ENCODE measurements at regions not wholly inside any gene's neighbourhood (a gene's known extent, or its start where the extent isn't known, plus 50 kb on each side); places are given as distances from the start of the nearest gene placed in this dataset.
A peak's percentile ranks its signal among the peaks of the same experiment; 100 is the strongest.

- no peak for DNase-seq
- Histone ChIP-seq H3K4me3 (ENCODE audit: insufficient read depth, low read depth, low read length) (no peak overlapping the region), H3K36me3 (replicated peaks; ENCODE audit: control insufficient read depth, insufficient read depth, low read length) (no peaks in the 10 kb centered on the region), H3K27me3 (ENCODE audit: control insufficient read depth, insufficient read depth, low read length) (no peaks in the 10 kb centered on the region)
Observed at GRCh38 chr1:212536586-212536985, 72.0 kb upstream of the ATF3 start.

- no peak for DNase-seq
- Histone ChIP-seq H3K36me3 (replicated peaks; ENCODE audit: control insufficient read depth, insufficient read depth, low read length) (no peaks in the 10 kb centered on the region), H3K27me3 (ENCODE audit: control insufficient read depth, insufficient read depth, low read length) (no peaks in the 10 kb centered on the region), H3K4me3 (ENCODE audit: insufficient read depth, low read depth, low read length) (no peak overlapping the region)
Observed at GRCh38 chr1:212537610-212538009, 71.0 kb upstream of the ATF3 start.

GRCh38 chr1:212539737-212540430 lies 68.7 kb upstream of the ATF3 start:
- no peaks in the 10 kb centered on the region for H3K27me3 ChIP-seq (ENCODE audit: control insufficient read depth, insufficient read depth, low read length)
- H3K4me3 ChIP-seq (ENCODE audit: insufficient read depth, low read depth, low read length) = no peak overlapping the region
- no peaks in the 10 kb centered on the region for H3K36me3 ChIP-seq (replicated peaks; ENCODE audit: control insufficient read depth, insufficient read depth, low read length)
- DNase-seq = no peak

- Histone ChIP-seq H3K36me3 (replicated peaks; ENCODE audit: control insufficient read depth, insufficient read depth, low read length) (no peaks in the 10 kb centered on the region), H3K4me3 (ENCODE audit: insufficient read depth, low read depth, low read length) (no peak overlapping the region), H3K27me3 (ENCODE audit: control insufficient read depth, insufficient read depth, low read length) (no peaks in the 10 kb centered on the region)
- no peak for DNase-seq
Observed at GRCh38 chr1:212542761-212543187, 65.8 kb upstream of the ATF3 start.

- Histone ChIP-seq H3K36me3 (replicated peaks; ENCODE audit: control insufficient read depth, insufficient read depth, low read length) (no peaks in the 10 kb centered on the region), H3K4me3 (ENCODE audit: insufficient read depth, low read depth, low read length) (no peak overlapping the region), H3K27me3 (ENCODE audit: control insufficient read depth, insufficient read depth, low read length) (no peaks in the 10 kb centered on the region)
- no peak for DNase-seq
Observed at GRCh38 chr1:212544110-212544509, 64.5 kb upstream of the ATF3 start.

- no peak overlapping the region for H3K4me3 ChIP-seq (ENCODE audit: insufficient read depth, low read depth, low read length)
- H3K27me3 ChIP-seq (ENCODE audit: control insufficient read depth, insufficient read depth, low read length) = no peaks in the 10 kb centered on the region
- DNase-seq = no peak
- no peaks in the 10 kb centered on the region for H3K36me3 ChIP-seq (replicated peaks; ENCODE audit: control insufficient read depth, insufficient read depth, low read length)
Observed at GRCh38 chr1:212545941-212546635, 62.5 kb upstream of the ATF3 start.

GRCh38 chr1:212549503-212550017 lies 59.0 kb upstream of the ATF3 start:
- Histone ChIP-seq H3K4me3 (ENCODE audit: insufficient read depth, low read depth, low read length) (no peak overlapping the region), H3K36me3 (replicated peaks; ENCODE audit: control insufficient read depth, insufficient read depth, low read length) (no peaks in the 10 kb centered on the region), H3K27me3 (ENCODE audit: control insufficient read depth, insufficient read depth, low read length) (no peaks in the 10 kb centered on the region)
- no peak for DNase-seq

- H3K27me3 ChIP-seq (ENCODE audit: control insufficient read depth, insufficient read depth, low read length) = no peaks in the 10 kb centered on the region
- no peak for DNase-seq
- no peaks in the 10 kb centered on the region for H3K36me3 ChIP-seq (replicated peaks; ENCODE audit: control insufficient read depth, insufficient read depth, low read length)
- H3K4me3 ChIP-seq (ENCODE audit: insufficient read depth, low read depth, low read length) = no peak overlapping the region
Observed at GRCh38 chr1:212551929-212552328, 56.6 kb upstream of the ATF3 start.

- no peak for DNase-seq
- Histone ChIP-seq H3K36me3 (replicated peaks; ENCODE audit: control insufficient read depth, insufficient read depth, low read length) (no peaks in the 10 kb centered on the region), H3K4me3 (ENCODE audit: insufficient read depth, low read depth, low read length) (no peak overlapping the region), H3K27me3 (ENCODE audit: control insufficient read depth, insufficient read depth, low read length) (no peaks in the 10 kb centered on the region)
Observed at GRCh38 chr1:212553676-212554075, 54.9 kb upstream of the ATF3 start.

- DNase-seq = no peak
- no peaks in the 10 kb centered on the region for H3K27me3 ChIP-seq (ENCODE audit: control insufficient read depth, insufficient read depth, low read length)
- H3K36me3 ChIP-seq (replicated peaks; ENCODE audit: control insufficient read depth, insufficient read depth, low read length) = no peaks in the 10 kb centered on the region
- no peak overlapping the region for H3K4me3 ChIP-seq (ENCODE audit: insufficient read depth, low read depth, low read length)
Observed at GRCh38 chr1:212554401-212554800, 54.2 kb upstream of the ATF3 start.

- Histone ChIP-seq H3K27me3 (ENCODE audit: control insufficient read depth, insufficient read depth, low read length) (no peaks in the 10 kb centered on the region), H3K36me3 (replicated peaks; ENCODE audit: control insufficient read depth, insufficient read depth, low read length) (no peaks in the 10 kb centered on the region)
Observed at GRCh38 chr1:212555426-212555825, 53.1 kb upstream of the ATF3 start.

GRCh38 chr1:212556822-212557549 lies 51.6 kb upstream of the ATF3 start:
- no peak for DNase-seq
- Histone ChIP-seq H3K27me3 (ENCODE audit: control insufficient read depth, insufficient read depth, low read length) (no peaks in the 10 kb centered on the region), H3K36me3 (replicated peaks; ENCODE audit: control insufficient read depth, insufficient read depth, low read length) (no peaks in the 10 kb centered on the region), H3K4me3 (ENCODE audit: insufficient read depth, low read depth, low read length) (no peak overlapping the region)

More at GRCh38 chr1:212555426-212555825, 53.1 kb upstream of the ATF3 start:
- no peak for DNase-seq
- no peak overlapping the region for H3K4me3 ChIP-seq (ENCODE audit: insufficient read depth, low read depth, low read length)

GRCh38 chr1:212557739-212558692 lies 50.5 kb upstream of the ATF3 start:
- peak; percentile 83 for DNase-seq
- Histone ChIP-seq H3K4me3 (ENCODE audit: insufficient read depth, low read depth, low read length) (peak overlapping the region; percentile 70), H3K36me3 (replicated peaks; ENCODE audit: control insufficient read depth, insufficient read depth, low read length) (no peaks in the 10 kb centered on the region), H3K27me3 (ENCODE audit: control insufficient read depth, insufficient read depth, low read length) (no peaks in the 10 kb centered on the region)
